K562 (cell line): ENCODE measurements at regions not wholly inside any gene's neighbourhood (a gene's known extent, or its start where the extent isn't known, plus 50 kb on each side); places are given as distances from the start of the nearest gene placed in this dataset.

ENCODE experiments used
- CREBBP ChIP-seq: IDR thresholded peaks from one replicate; pipeline ENCODE4 v1.6.1; 2012; ENCODE audit warnings: low read depth, mild to moderate bottlenecking, control low read depth, inconsistent platforms, low read length
- FOSL1 ChIP-seq: fragments of 200-800 bp; sonication (Bioruptor generic); conservative IDR thresholded peaks from 2 replicates; pipeline ENCODE4 v1.6.1; 2016; ENCODE audit warnings: missing genetic modification characterization, missing compliant biosample characterization
- MECOM ChIP-seq: fragments of 250-450 bp; sonication (Bioruptor Pico); IDR thresholded peaks from 2 replicates; pipeline ENCODE4 v1.8.0; 2022; ENCODE audit warnings: inconsistent platforms
- MXI1 ChIP-seq: IDR thresholded peaks from 2 replicates; pipeline ENCODE4 v1.6.1; 2011; ENCODE audit warnings: low read depth, mild to moderate bottlenecking, improper control_type of control experiment, low read length
- PHTF2 ChIP-seq: fragments of 250-450 bp; sonication (Bioruptor Pico); IDR thresholded peaks from 2 replicates; pipeline ENCODE4 v1.5.0; 2021; ENCODE audit warnings: mild to moderate bottlenecking
- PTRF ChIP-seq: fragments of 450-650 bp; IDR thresholded peaks from 2 replicates; pipeline ENCODE4 v1.6.1; 2016; ENCODE audit warnings: mild to moderate bottlenecking, missing genetic modification characterization, missing compliant biosample characterization
- RBFOX2 ChIP-seq: fragments of 200-400 bp; formaldehyde crosslinking; IDR thresholded peaks from 2 replicates; pipeline ENCODE4 v1.6.1; 2017; ENCODE audit warnings: low read depth, mild to moderate bottlenecking, low read length, moderate library complexity
- RFX7 ChIP-seq: fragments of 250-450 bp; sonication (Bioruptor Pico); IDR thresholded peaks from 2 replicates; pipeline ENCODE4 v1.5.1; 2021; ENCODE audit warnings: mild to moderate bottlenecking
- TCFL5 ChIP-seq: fragments of 250-450 bp; sonication (Bioruptor Pico); conservative IDR thresholded peaks from 2 replicates; pipeline ENCODE4 v1.6.1; 2021; ENCODE audit warnings: mild to moderate bottlenecking, moderate library complexity, matching md5 sums
- XRCC4 ChIP-seq: IDR thresholded peaks from one replicate; pipeline ENCODE4 v1.6.1; 2011; ENCODE audit not compliant: insufficient read depth, insufficient read length; ENCODE audit errors: extremely low read depth
- ZNF174 ChIP-seq: fragments of 250-450 bp; sonication (Bioruptor Pico); IDR thresholded peaks from 2 replicates; pipeline ENCODE4 v1.4.0; 2020; ENCODE audit warnings: mild to moderate bottlenecking
- ZNF197 ChIP-seq: fragments of 200-800 bp; sonication (Bioruptor generic); IDR thresholded peaks from 2 replicates; pipeline ENCODE4 v1.6.1; 2016; ENCODE audit warnings: low read depth, missing genetic modification characterization, missing compliant biosample characterization
- ZNF41 ChIP-seq: fragments of 250-450 bp; sonication (Bioruptor Pico); conservative IDR thresholded peaks from 2 replicates; pipeline ENCODE4 v1.4.0; 2020; ENCODE audit warnings: mild to moderate bottlenecking
- TF ChIP-seq, protein P1 (sequence below): fragments of 250-450 bp; sonication (Bioruptor Pico); IDR thresholded peaks from 2 replicates; pipeline ENCODE4 v1.8.0; 2022; ENCODE audit warnings: inconsistent platforms
- TF ChIP-seq, protein P2 (sequence below): fragments of 450-650 bp; formaldehyde crosslinking; conservative IDR thresholded peaks from 2 replicates; pipeline ENCODE4 v1.4.0; 2022; ENCODE audit warnings: mild to moderate bottlenecking, missing genetic modification characterization
- TF ChIP-seq, protein P3 (sequence below): sonication (generic); formaldehyde crosslinking; IDR thresholded peaks from 2 replicates; pipeline ENCODE4 v1.8.1; 2023; ENCODE audit warnings: mild to moderate bottlenecking, missing genetic modification reagents
- TF ChIP-seq, protein P4 (sequence below): fragments of 450-650 bp; formaldehyde crosslinking; IDR thresholded peaks from 2 replicates; pipeline ENCODE4 v1.4.0; 2020; ENCODE audit warnings: mild to moderate bottlenecking
- TF ChIP-seq, protein P5 (sequence below): fragments of 450-650 bp; IDR thresholded peaks from 2 replicates; pipeline ENCODE4 v1.6.1; 2018; ENCODE audit not compliant: partially characterized antibody

DNA sequence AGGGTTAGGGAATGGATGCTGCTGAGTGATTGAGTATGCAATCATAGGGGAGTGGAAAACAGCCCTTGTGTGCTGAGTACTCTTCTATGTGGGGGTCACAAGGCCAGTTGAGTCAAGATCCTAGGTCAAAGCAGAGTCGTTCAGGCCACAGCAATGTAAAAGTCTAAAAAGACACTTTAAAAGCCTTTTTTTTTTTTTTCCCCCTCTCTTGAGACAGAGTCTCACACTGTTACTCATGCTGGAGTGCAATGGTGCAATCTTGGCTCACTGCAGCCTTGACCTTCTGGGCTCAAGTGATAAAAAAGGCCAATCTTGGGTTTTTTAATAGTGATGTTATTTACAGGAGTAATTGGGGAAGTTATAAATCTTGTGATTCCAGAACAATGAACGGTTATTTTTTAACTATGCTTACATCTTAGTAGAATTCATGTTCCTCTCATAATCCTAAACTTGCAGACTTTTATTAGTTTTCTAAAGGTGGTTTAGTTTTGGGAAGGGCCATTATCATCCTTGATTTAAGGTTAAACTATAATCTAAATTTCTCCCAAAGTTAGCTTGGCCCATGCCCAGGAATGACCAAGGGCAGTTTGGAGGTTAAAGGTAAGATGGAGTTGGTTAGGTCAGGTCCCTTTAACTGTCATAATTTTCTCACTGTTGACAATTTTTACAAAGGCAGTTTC, 82.2 kb upstream of the BMP2K start (continued):
- peak; percentile 95 for TF ChIP-seq ZNF41 (CRISPR knock-in tag)
- no peak for TF ChIP-seq CREBBP
- TF ChIP-seq ZNF174 (CRISPR knock-in tag): peak; percentile 86; the same call in 1 of the 2 replicates
- TF ChIP-seq TCFL5 (CRISPR knock-in tag): peak; percentile 95
- TF ChIP-seq, protein P1, sequence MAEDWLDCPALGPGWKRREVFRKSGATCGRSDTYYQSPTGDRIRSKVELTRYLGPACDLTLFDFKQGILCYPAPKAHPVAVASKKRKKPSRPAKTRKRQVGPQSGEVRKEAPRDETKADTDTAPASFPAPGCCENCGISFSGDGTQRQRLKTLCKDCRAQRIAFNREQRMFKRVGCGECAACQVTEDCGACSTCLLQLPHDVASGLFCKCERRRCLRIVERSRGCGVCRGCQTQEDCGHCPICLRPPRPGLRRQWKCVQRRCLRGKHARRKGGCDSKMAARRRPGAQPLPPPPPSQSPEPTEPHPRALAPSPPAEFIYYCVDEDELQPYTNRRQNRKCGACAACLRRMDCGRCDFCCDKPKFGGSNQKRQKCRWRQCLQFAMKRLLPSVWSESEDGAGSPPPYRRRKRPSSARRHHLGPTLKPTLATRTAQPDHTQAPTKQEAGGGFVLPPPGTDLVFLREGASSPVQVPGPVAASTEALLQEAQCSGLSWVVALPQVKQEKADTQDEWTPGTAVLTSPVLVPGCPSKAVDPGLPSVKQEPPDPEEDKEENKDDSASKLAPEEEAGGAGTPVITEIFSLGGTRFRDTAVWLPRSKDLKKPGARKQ: peak; percentile 81
- TF ChIP-seq, protein P2, sequence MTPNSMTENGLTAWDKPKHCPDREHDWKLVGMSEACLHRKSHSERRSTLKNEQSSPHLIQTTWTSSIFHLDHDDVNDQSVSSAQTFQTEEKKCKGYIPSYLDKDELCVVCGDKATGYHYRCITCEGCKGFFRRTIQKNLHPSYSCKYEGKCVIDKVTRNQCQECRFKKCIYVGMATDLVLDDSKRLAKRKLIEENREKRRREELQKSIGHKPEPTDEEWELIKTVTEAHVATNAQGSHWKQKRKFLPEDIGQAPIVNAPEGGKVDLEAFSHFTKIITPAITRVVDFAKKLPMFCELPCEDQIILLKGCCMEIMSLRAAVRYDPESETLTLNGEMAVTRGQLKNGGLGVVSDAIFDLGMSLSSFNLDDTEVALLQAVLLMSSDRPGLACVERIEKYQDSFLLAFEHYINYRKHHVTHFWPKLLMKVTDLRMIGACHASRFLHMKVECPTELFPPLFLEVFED (CRISPR knock-in tag): peak; percentile 76; the same call in 1 of the 2 replicates
- TF ChIP-seq, protein P3, sequence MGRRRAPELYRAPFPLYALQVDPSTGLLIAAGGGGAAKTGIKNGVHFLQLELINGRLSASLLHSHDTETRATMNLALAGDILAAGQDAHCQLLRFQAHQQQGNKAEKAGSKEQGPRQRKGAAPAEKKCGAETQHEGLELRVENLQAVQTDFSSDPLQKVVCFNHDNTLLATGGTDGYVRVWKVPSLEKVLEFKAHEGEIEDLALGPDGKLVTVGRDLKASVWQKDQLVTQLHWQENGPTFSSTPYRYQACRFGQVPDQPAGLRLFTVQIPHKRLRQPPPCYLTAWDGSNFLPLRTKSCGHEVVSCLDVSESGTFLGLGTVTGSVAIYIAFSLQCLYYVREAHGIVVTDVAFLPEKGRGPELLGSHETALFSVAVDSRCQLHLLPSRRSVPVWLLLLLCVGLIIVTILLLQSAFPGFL (CRISPR knock-in tag): no peak
- peak; percentile 88 for TF ChIP-seq RFX7
- TF ChIP-seq PHTF2: peak; percentile 92
- TF ChIP-seq RBFOX2: no peak
- no peak for TF ChIP-seq XRCC4
- peak; percentile 98 for TF ChIP-seq MECOM (CRISPR knock-in tag)
- TF ChIP-seq, protein P4, sequence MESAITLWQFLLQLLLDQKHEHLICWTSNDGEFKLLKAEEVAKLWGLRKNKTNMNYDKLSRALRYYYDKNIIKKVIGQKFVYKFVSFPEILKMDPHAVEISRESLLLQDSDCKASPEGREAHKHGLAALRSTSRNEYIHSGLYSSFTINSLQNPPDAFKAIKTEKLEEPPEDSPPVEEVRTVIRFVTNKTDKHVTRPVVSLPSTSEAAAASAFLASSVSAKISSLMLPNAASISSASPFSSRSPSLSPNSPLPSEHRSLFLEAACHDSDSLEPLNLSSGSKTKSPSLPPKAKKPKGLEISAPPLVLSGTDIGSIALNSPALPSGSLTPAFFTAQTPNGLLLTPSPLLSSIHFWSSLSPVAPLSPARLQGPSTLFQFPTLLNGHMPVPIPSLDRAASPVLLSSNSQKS (CRISPR knock-in tag): peak; percentile 95
- peak; percentile 96 for TF ChIP-seq ZNF197 (CRISPR knock-in tag)
- TF ChIP-seq MXI1: no peak
- TF ChIP-seq PTRF (tag): peak; percentile 94
- TF ChIP-seq, protein P5, sequence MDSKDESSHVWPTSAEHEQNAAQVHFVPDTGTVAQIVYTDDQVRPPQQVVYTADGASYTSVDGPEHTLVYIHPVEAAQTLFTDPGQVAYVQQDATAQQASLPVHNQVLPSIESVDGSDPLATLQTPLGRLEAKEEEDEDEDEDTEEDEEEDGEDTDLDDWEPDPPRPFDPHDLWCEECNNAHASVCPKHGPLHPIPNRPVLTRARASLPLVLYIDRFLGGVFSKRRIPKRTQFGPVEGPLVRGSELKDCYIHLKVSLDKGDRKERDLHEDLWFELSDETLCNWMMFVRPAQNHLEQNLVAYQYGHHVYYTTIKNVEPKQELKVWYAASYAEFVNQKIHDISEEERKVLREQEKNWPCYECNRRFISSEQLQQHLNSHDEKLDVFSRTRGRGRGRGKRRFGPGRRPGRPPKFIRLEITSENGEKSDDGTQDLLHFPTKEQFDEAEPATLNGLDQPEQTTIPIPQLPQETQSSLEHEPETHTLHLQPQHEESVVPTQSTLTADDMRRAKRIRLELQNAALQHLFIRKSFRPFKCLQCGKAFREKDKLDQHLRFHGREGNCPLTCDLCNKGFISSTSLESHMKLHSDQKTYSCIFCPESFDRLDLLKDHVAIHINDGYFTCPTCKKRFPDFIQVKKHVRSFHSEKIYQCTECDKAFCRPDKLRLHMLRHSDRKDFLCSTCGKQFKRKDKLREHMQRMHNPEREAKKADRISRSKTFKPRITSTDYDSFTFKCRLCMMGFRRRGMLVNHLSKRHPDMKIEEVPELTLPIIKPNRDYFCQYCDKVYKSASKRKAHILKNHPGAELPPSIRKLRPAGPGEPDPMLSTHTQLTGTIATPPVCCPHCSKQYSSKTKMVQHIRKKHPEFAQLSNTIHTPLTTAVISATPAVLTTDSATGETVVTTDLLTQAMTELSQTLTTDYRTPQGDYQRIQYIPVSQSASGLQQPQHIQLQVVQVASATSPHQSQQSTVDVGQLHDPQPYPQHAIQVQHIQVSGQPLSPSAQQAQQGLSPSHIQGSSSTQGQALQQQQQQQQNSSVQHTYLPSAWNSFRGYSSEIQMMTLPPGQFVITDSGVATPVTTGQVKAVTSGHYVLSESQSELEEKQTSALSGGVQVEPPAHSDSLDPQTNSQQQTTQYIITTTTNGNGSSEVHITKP: peak; percentile 28
- TF ChIP-seq FOSL1: peak; percentile 74
